ENCODE measurements at regions not wholly inside any gene's neighbourhood (a gene's known extent, or its start where the extent isn't known, plus 50 kb on each side); places are given as distances from the start of the nearest gene placed in this dataset.

DNA sequence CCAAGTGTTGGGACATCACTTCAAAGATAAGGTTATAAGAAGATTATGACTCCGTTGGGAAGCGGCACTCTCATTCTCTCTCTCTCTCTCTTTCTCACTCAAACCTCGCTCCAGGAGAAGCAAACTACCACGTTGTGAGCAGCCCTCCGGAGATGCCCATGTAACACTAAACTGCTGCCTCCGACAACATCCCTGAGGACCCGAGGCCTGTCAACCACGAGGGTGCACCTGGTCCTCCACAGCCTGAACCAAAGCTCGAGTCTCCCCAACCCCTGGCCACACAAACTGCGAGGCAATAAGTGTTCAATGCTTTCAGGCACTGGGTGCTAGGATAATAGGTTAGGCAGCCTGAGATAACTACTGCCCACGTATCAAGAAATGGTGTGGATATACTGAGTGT, 654.5 kb upstream of the ID2 start:
- no peak for DNase-seq (ENCODE audit: low read depth)
- no peak overlapping the region for H3K4me3 ChIP-seq (ENCODE audit: low read length)
- TF ChIP-seq, protein P1, sequence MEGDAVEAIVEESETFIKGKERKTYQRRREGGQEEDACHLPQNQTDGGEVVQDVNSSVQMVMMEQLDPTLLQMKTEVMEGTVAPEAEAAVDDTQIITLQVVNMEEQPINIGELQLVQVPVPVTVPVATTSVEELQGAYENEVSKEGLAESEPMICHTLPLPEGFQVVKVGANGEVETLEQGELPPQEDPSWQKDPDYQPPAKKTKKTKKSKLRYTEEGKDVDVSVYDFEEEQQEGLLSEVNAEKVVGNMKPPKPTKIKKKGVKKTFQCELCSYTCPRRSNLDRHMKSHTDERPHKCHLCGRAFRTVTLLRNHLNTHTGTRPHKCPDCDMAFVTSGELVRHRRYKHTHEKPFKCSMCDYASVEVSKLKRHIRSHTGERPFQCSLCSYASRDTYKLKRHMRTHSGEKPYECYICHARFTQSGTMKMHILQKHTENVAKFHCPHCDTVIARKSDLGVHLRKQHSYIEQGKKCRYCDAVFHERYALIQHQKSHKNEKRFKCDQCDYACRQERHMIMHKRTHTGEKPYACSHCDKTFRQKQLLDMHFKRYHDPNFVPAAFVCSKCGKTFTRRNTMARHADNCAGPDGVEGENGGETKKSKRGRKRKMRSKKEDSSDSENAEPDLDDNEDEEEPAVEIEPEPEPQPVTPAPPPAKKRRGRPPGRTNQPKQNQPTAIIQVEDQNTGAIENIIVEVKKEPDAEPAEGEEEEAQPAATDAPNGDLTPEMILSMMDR (conservative IDR thresholded peaks at IDR 0.05; ENCODE audit: low read depth, low read length), result no peak

- no peak for DNase-seq (ENCODE audit: low read depth)
- TF ChIP-seq, protein P1 (conservative IDR thresholded peaks at IDR 0.05; ENCODE audit: low read depth, low read length), result no peak
- H3K4me3 ChIP-seq (ENCODE audit: low read length), result no peak overlapping the region
Measured at GRCh38 chr2:8028036-8028435, 653.8 kb upstream of the ID2 start.

DNA sequence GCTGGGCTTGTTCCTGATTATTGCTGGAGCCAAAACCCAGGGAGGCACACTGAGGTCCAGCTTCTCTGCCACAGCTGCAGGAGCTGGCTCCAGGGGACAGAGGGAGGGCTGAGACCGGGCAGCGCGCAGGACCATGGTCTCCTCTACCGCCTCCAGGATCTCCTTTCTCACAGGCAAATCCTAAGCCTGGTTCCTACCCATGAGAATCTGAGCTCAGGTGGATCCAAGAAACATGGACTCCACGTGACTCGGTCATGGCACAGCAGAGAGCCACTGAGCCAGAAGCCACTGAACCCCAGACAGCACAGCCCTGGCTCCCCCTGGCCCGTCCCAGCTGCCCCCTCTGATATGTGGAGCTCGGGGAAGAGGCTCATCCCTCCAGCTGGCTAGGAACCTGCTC, 653.4 kb upstream of the ID2 start:
- no peak overlapping the region for H3K4me3 ChIP-seq (ENCODE audit: low read length)
- DNase-seq (ENCODE audit: low read depth), result no peak
- TF ChIP-seq, protein P1 (conservative IDR thresholded peaks at IDR 0.05; ENCODE audit: low read depth, low read length), result no peak

GRCh38 chr2:8028981-8029380, 652.9 kb upstream of the ID2 start:
- TF ChIP-seq, protein P1 (conservative IDR thresholded peaks at IDR 0.05; ENCODE audit: low read depth, low read length), result no peak
- DNase-seq (ENCODE audit: low read depth), result no peak
- H3K4me3 ChIP-seq (ENCODE audit: low read length), result no peak overlapping the region

- H3K4me3 ChIP-seq (ENCODE audit: low read length), result no peak overlapping the region
- TF ChIP-seq, protein P1 (conservative IDR thresholded peaks at IDR 0.05; ENCODE audit: low read depth, low read length), result no peak
- no peak for DNase-seq (ENCODE audit: low read depth)
Measured at GRCh38 chr2:8030573-8031303, 651.1 kb upstream of the ID2 start.

DNA sequence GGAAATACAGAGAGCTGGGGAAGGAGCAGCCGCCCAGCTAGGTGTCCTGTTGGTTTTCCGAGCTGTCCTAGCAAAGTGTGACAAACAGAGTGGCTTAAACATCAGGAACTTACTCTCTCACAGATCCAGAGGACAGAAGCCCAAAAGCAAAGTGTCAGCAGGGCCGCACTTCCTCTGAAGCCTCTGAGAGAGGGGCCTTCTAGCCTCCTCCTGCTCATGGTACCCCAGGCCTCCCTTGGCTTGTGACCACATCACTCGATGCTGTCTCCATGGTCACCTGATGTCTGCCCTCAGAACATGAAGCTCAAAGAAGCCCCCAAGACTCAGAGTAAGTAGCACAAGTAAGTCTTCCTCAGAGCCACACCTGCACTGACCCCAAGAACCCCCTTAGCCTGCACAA, 650.5 kb upstream of the ID2 start:
- no peak for DNase-seq (ENCODE audit: low read depth)
- H3K4me3 ChIP-seq (ENCODE audit: low read length), result no peak overlapping the region
- TF ChIP-seq, protein P1 (conservative IDR thresholded peaks at IDR 0.05; ENCODE audit: low read depth, low read length), result no peak

GRCh38 chr2:8033546-8034096, 648.2 kb upstream of the ID2 start:
- H3K4me3 ChIP-seq (ENCODE audit: low read length), result no peak overlapping the region
- DNase-seq (ENCODE audit: low read depth), result no peak
- TF ChIP-seq, protein P1 (conservative IDR thresholded peaks at IDR 0.05; ENCODE audit: low read depth, low read length), result no peak

All from retinal pigment epithelial cell (primary cell).